Ishikawa (cell line): ENCODE measurements at regions not wholly inside any gene's neighbourhood (a gene's known extent, or its start where the extent isn't known, plus 50 kb on each side); places are given as distances from the start of the nearest gene placed in this dataset.

Source experiments
- CEBPB ChIP-seq: IDR thresholded peaks from 2 replicates; pipeline ENCODE4 v1.6.1; 2012
- CREB1 ChIP-seq: IDR thresholded peaks from 2 replicates; pipeline ENCODE4 v1.6.1; 2012; ENCODE audit warnings: low read depth
- EGR1 ChIP-seq: IDR thresholded peaks from 2 replicates; pipeline ENCODE4 v1.6.1; 2012
- EP300 ChIP-seq: IDR thresholded peaks from 2 replicates; pipeline ENCODE4 v1.6.1; 2012; ENCODE audit warnings: borderline replicate concordance
- MAX ChIP-seq: IDR thresholded peaks from 2 replicates; pipeline ENCODE4 v1.6.1; 2012
- NFIC ChIP-seq: IDR thresholded peaks from 2 replicates; pipeline ENCODE4 v1.6.1; 2012
- RAD21 ChIP-seq: IDR thresholded peaks from 2 replicates; pipeline ENCODE4 v1.6.1; 2012; ENCODE audit warnings: low read depth
- TAF1 ChIP-seq: IDR thresholded peaks from 2 replicates; pipeline ENCODE4 v1.6.1; 2012; ENCODE audit warnings: low read depth, mild to moderate bottlenecking
- TCF12 ChIP-seq: IDR thresholded peaks from 2 replicates; pipeline ENCODE4 v1.6.1; 2012; ENCODE audit warnings: low read depth
- TEAD4 ChIP-seq: IDR thresholded peaks from 2 replicates; pipeline ENCODE4 v1.6.1; 2012
- YY1 ChIP-seq: IDR thresholded peaks from 2 replicates; pipeline ENCODE4 v1.6.1; 2012; ENCODE audit warnings: low read depth
- ZBTB7A ChIP-seq: IDR thresholded peaks from 2 replicates; pipeline ENCODE4 v1.6.1; 2012; ENCODE audit warnings: low read depth
- TF ChIP-seq, protein P1 (sequence below): IDR thresholded peaks from 2 replicates; pipeline ENCODE4 v1.6.1; 2012; ENCODE audit warnings: low read depth, mild to moderate bottlenecking

DNA sequence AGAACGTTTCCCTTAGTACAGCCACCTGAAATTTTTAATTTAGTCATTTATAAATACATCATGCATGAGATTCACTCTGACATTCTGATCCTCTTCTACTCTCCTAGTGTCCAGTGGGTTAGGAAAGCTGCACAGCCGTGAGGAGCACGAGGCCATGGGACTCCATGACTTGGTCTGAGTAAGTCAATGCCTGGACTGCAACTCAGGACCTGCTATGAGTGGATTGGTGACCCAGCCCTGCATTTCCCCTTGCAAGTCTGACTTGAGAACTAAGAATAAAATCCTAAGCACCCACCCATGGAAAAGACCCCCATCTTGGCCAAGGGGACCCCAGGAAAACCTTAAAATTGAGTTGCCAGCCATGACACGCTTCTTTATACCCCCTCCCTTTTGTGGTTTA is 237.6 kb upstream of the HDAC4 start:
- TF ChIP-seq ZBTB7A (no peak), EP300 (no peak), RAD21 (no peak), EGR1 (no peak), CREB1 (no peak), TCF12 (no peak), TEAD4 (no peak), YY1 (no peak), MAX (no peak), TAF1 (no peak), CEBPB (no peak), NFIC (no peak)
- TF ChIP-seq, protein P1, sequence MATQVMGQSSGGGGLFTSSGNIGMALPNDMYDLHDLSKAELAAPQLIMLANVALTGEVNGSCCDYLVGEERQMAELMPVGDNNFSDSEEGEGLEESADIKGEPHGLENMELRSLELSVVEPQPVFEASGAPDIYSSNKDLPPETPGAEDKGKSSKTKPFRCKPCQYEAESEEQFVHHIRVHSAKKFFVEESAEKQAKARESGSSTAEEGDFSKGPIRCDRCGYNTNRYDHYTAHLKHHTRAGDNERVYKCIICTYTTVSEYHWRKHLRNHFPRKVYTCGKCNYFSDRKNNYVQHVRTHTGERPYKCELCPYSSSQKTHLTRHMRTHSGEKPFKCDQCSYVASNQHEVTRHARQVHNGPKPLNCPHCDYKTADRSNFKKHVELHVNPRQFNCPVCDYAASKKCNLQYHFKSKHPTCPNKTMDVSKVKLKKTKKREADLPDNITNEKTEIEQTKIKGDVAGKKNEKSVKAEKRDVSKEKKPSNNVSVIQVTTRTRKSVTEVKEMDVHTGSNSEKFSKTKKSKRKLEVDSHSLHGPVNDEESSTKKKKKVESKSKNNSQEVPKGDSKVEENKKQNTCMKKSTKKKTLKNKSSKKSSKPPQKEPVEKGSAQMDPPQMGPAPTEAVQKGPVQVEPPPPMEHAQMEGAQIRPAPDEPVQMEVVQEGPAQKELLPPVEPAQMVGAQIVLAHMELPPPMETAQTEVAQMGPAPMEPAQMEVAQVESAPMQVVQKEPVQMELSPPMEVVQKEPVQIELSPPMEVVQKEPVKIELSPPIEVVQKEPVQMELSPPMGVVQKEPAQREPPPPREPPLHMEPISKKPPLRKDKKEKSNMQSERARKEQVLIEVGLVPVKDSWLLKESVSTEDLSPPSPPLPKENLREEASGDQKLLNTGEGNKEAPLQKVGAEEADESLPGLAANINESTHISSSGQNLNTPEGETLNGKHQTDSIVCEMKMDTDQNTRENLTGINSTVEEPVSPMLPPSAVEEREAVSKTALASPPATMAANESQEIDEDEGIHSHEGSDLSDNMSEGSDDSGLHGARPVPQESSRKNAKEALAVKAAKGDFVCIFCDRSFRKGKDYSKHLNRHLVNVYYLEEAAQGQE, result no peak
